PC-9 (cell line): ENCODE measurements at regions not wholly inside any gene's neighbourhood (a gene's known extent, or its start where the extent isn't known, plus 50 kb on each side); places are given as distances from the start of the nearest gene placed in this dataset.

ENCODE experiments used
- BruUV-seq: library from RNA; stranded (reverse); fragments of 400-500 nt; replicated peaks from 2 replicates; lab custom pipeline; 2021; lab: Mats Ljungman, UMichigan
- CTCF ChIA-PET: fragments of 300-600 bp; sonication (Branson Sonifier 250); formaldehyde crosslinking; loops from one replicate; lab custom pipeline; 2022; ENCODE audit warnings: antibody characterized with exemption; lab: Charles Lee
- POLR2A ChIA-PET: fragments of 300-600 bp; sonication (Branson Sonifier 250); formaldehyde crosslinking; loops from one replicate; lab custom pipeline; 2022; ENCODE audit warnings: antibody characterized with exemption; ENCODE audit not compliant: unreplicated experiment; lab: Charles Lee
- DNase-seq, 2 experiments: peaks; one replicate each; pipeline versions ENCODE4 v3.0.0 to v3.0.0-alpha.2; 2015 to 2022; ENCODE audit warnings: mixed read lengths in 1 of 2
- H2AFZ ChIP-seq: fragments of 200-600 bp; sonication (generic); 2 replicates; pipeline ENCODE4 v1.8.1; 2017; ENCODE audit warnings: antibody characterized with exemption
- H3F3A ChIP-seq: fragments of 200-600 bp; sonication (generic); 2 replicates; pipeline ENCODE4 v1.8.1; 2017; ENCODE audit warnings: antibody characterized with exemption, mild to moderate bottlenecking, low read depth; ENCODE audit not compliant: insufficient read depth
- H3K27ac ChIP-seq: fragments of 200-600 bp; sonication (generic); 2 replicates; pipeline ENCODE4 v1.6.1; 2016; ENCODE audit warnings: mixed run types
- H3K27me3 ChIP-seq: fragments of 200-600 bp; sonication (generic); 2 replicates; pipeline ENCODE4 v1.6.1; 2016; ENCODE audit warnings: low read depth, mixed run types; ENCODE audit not compliant: insufficient read depth
- H3K36me3 ChIP-seq: fragments of 200-600 bp; sonication (generic); 2 replicates; pipeline ENCODE4 v1.6.1; 2016; ENCODE audit warnings: low read depth, mixed run types
- H3K4me1 ChIP-seq: fragments of 200-600 bp; sonication (generic); replicated peaks from 2 replicates; pipeline ENCODE4 v1.6.1; 2016; ENCODE audit warnings: mixed run types; ENCODE audit not compliant: insufficient read depth
- H3K4me2 ChIP-seq: fragments of 200-600 bp; sonication (generic); 2 replicates; pipeline ENCODE4 v1.6.1; 2017; ENCODE audit warnings: mixed run types
- H3K4me3 ChIP-seq: fragments of 200-600 bp; sonication (generic); 2 replicates; pipeline ENCODE4 v1.6.1; 2016; ENCODE audit warnings: mixed run types
- H3K79me2 ChIP-seq: fragments of 200-600 bp; sonication (generic); 2 replicates; pipeline ENCODE4 v1.6.1; 2017; ENCODE audit warnings: low read depth, mixed run types
- H3K9me2 ChIP-seq: fragments of 200-600 bp; sonication (generic); 2 replicates; pipeline ENCODE4 v1.8.1; 2017; ENCODE audit warnings: mild to moderate bottlenecking; ENCODE audit not compliant: insufficient read depth
- H3K9me3 ChIP-seq: fragments of 200-600 bp; sonication (generic); 2 replicates; pipeline ENCODE4 v1.8.1; 2016; ENCODE audit warnings: low read depth; ENCODE audit not compliant: insufficient read depth
- H4K20me1 ChIP-seq: fragments of 200-600 bp; sonication (generic); 2 replicates; pipeline ENCODE4 v1.8.1; 2017; ENCODE audit not compliant: insufficient read depth
- CTCF ChIP-seq: fragments of 200-600 bp; sonication (generic); conservative IDR thresholded peaks from 2 replicates; pipeline ENCODE4 v1.6.1; 2017; ENCODE audit warnings: mixed run types, antibody characterized with exemption, mild to moderate bottlenecking, moderate library complexity
- EZH2 ChIP-seq: fragments of 200-600 bp; sonication (generic); IDR thresholded peaks from 2 replicates; pipeline ENCODE4 v1.8.0; 2017; ENCODE audit warnings: antibody characterized with exemption, low read depth
- intact Hi-C: fragments of 100-400 bp; cut with micrococcal nuclease; formaldehyde crosslinking; loops from one replicate; pipeline ENCODE4 v1.10.0; 2022; ENCODE audit not compliant: unreplicated experiment

GRCh38 chr3:159371961-159372360 lies 570.1 kb downstream of the MFSD1 start:
- Histone ChIP-seq H3K4me1 (no peaks in the 10 kb centered on the region), H2AFZ (no peak overlapping the region), H3K4me2 (no peak overlapping the region), H3K9me3 (no peaks in the 10 kb centered on the region), H3K27me3 (no peaks in the 10 kb centered on the region), H3K27ac (no peak overlapping the region), H3K9me2 (no peaks in the 10 kb centered on the region), H3K4me3 (no peak overlapping the region), H3K79me2 (no peaks in the 10 kb centered on the region), H4K20me1 (no peaks in the 10 kb centered on the region), H3F3A (no peaks in the 10 kb centered on the region), H3K36me3 (no peaks in the 10 kb centered on the region)
- no TSS peak for BruUV-seq
- intact Hi-C loops: no loop called here
- CTCF ChIA-PET: no interaction called here
- DNase-seq: no peak
- POLR2A ChIA-PET: no interaction called here
- TF ChIP-seq EZH2 (no peak), CTCF (no peak)

- Histone ChIP-seq H3K9me3 (no peaks in the 10 kb centered on the region), H4K20me1 (no peaks in the 10 kb centered on the region), H3K9me2 (no peaks in the 10 kb centered on the region), H3K79me2 (no peaks in the 10 kb centered on the region), H3K27me3 (no peaks in the 10 kb centered on the region), H3K4me1 (no peaks in the 10 kb centered on the region), H3K36me3 (no peaks in the 10 kb centered on the region), H2AFZ (peak overlapping the region; percentile 46; the same call in 1 of the 2 replicates), H3F3A (no peaks in the 10 kb centered on the region), H3K27ac (no peak overlapping the region), H3K4me2 (no peak overlapping the region), H3K4me3 (no peak overlapping the region)
- DNase-seq: no peak
- ChIA-PET POLR2A (no interaction called here), CTCF (no interaction called here)
- no TSS peak for BruUV-seq
- TF ChIP-seq CTCF (no peak), EZH2 (no peak)
- intact Hi-C loops: no loop called here
These were observed 576.7 kb downstream of the MFSD1 start for GRCh38 chr3:159378396-159379194.

GRCh38 chr3:159380891-159381290 lies 579.0 kb downstream of the MFSD1 start:
- TF ChIP-seq CTCF: no peak
- no peak for TF ChIP-seq EZH2
- CTCF ChIA-PET: no interaction called here
- H3K9me2 ChIP-seq: no peaks in the 10 kb centered on the region
- no peaks in the 10 kb centered on the region for H3K4me1 ChIP-seq
- no peak overlapping the region for H3K4me2 ChIP-seq
- H4K20me1 ChIP-seq: no peaks in the 10 kb centered on the region
- 0 out of 2 replicates have a peak overlapping the region, but pooled peaks have one; percentile 9 for H2AFZ ChIP-seq
- H3K36me3 ChIP-seq: no peaks in the 10 kb centered on the region
- intact Hi-C loops: no loop called here
- DNase-seq: no peak
- no peaks in the 10 kb centered on the region for H3K27me3 ChIP-seq
- no TSS peak for BruUV-seq
- H3K9me3 ChIP-seq: no peaks in the 10 kb centered on the region
- no peaks in the 10 kb centered on the region for H3F3A ChIP-seq
- no peaks in the 10 kb centered on the region for H3K79me2 ChIP-seq
- H3K27ac ChIP-seq: no peak overlapping the region
- POLR2A ChIA-PET: no interaction called here
- no peak overlapping the region for H3K4me3 ChIP-seq
